ENCODE measurements at regions not wholly inside any gene's neighbourhood (a gene's known extent, or its start where the extent isn't known, plus 50 kb on each side); places are given as distances from the start of the nearest gene placed in this dataset.

GRCh38 chr2:59727121-59727590 is 826.3 kb downstream of the BCL11A start:
- no peak for TF ChIP-seq CTCF (conservative IDR thresholded peaks at IDR 0.05; ENCODE audit: low read length)
- H3K4me3 ChIP-seq (ENCODE audit: low read length) = no peak overlapping the region
- DNase-seq (ENCODE audit: low read depth) = no peak

- no peak for TF ChIP-seq CTCF (conservative IDR thresholded peaks at IDR 0.05; ENCODE audit: low read length)
- no peak overlapping the region for H3K4me3 ChIP-seq (ENCODE audit: low read length)
- no peak for DNase-seq (ENCODE audit: low read depth)
These were observed 827.0 kb downstream of the BCL11A start for GRCh38 chr2:59726228-59727120.

- no peak overlapping the region for H3K4me3 ChIP-seq (ENCODE audit: low read length)
- no peak for TF ChIP-seq CTCF (conservative IDR thresholded peaks at IDR 0.05; ENCODE audit: low read length)
- DNase-seq (ENCODE audit: low read depth) = no peak
These were observed 828.7 kb downstream of the BCL11A start for GRCh38 chr2:59724746-59725145.

- no peak for DNase-seq (ENCODE audit: low read depth)
- no peak overlapping the region for H3K4me3 ChIP-seq (ENCODE audit: low read length)
- TF ChIP-seq CTCF (conservative IDR thresholded peaks at IDR 0.05; ENCODE audit: low read length) = no peak
These were observed 833.1 kb downstream of the BCL11A start for GRCh38 chr2:59720296-59720866.

GRCh38 chr2:59713577-59713976 is 839.9 kb downstream of the BCL11A start:
- no peak for DNase-seq (ENCODE audit: low read depth)
- no peak overlapping the region for H3K4me3 ChIP-seq (ENCODE audit: low read length)
- no peak for TF ChIP-seq CTCF (conservative IDR thresholded peaks at IDR 0.05; ENCODE audit: low read length)

GRCh38 chr2:59711121-59711520 is 842.3 kb downstream of the BCL11A start:
- TF ChIP-seq CTCF (conservative IDR thresholded peaks at IDR 0.05; ENCODE audit: low read length) = no peak
- H3K4me3 ChIP-seq (ENCODE audit: low read length) = no peak overlapping the region
- no peak for DNase-seq (ENCODE audit: low read depth)

- no peak for DNase-seq (ENCODE audit: low read depth)
- no peak overlapping the region for H3K4me3 ChIP-seq (ENCODE audit: low read length)
- no peak for TF ChIP-seq CTCF (conservative IDR thresholded peaks at IDR 0.05; ENCODE audit: low read length)
These were observed 846.7 kb downstream of the BCL11A start for GRCh38 chr2:59706729-59707128.
